ENCODE measurements at regions not wholly inside any gene's neighbourhood (a gene's known extent, or its start where the extent isn't known, plus 50 kb on each side); places are given as distances from the start of the nearest gene placed in this dataset.

GRCh38 chr13:67841071-67841470, 610.9 kb upstream of the PCDH9 start:
- peaks cover 10% of the 10 kb centered on the region for H3K36me3 Mint-ChIP-seq
- Histone ChIP-seq H3K9me3 (ENCODE audit: control insufficient read depth, insufficient read depth, low read length) (peaks cover 11% of the 10 kb centered on the region), H3K27me3 (ENCODE audit: control insufficient read depth, insufficient read depth, low read length) (no peaks in the 10 kb centered on the region), H3K4me3 (ENCODE audit: low read length) (no peak overlapping the region), H3K36me3 (ENCODE audit: control insufficient read depth, insufficient read depth, low read length) (no peaks in the 10 kb centered on the region), H3K4me1 (ENCODE audit: control insufficient read depth, insufficient read depth, low read length) (no peaks in the 10 kb centered on the region), H3K27ac (ENCODE audit: low read length) (no peak overlapping the region)
- intact Hi-C loops (cut with micrococcal nuclease): no loop called here
- no peak for ATAC-seq
- no peak for DNase-seq
- H3K4me3 Mint-ChIP-seq: no peak overlapping the region
- H3K27me3 Mint-ChIP-seq (ENCODE audit: low read depth in 2 of 2): no peaks in the 10 kb centered on the region
- no peak for TF ChIP-seq CTCF (IDR thresholded peaks at IDR 0.05)
- no peaks in the 10 kb centered on the region for H3K4me1 Mint-ChIP-seq
- 76% methylated on average over 7 of the region's 7 CpGs for WGBS (ENCODE audit: insufficient coverage)
- no peak overlapping the region for H3K27ac Mint-ChIP-seq
- peaks cover 11 to 16% of the 10 kb centered on the region in 2 donors for H3K9me3 Mint-ChIP-seq

- ATAC-seq (no peak), DNase-seq (no peak)
- no peaks in the 10 kb centered on the region for H3K4me1 Mint-ChIP-seq
- TF ChIP-seq CTCF (IDR thresholded peaks at IDR 0.05): no peak
- H3K9me3 Mint-ChIP-seq: peaks cover 6 to 11% of the 10 kb centered on the region in 2 donors
- no peaks in the 10 kb centered on the region for H3K27me3 Mint-ChIP-seq (ENCODE audit: low read depth in 2 of 2)
- no peaks in the 10 kb centered on the region for H3K9me3 ChIP-seq (ENCODE audit: control insufficient read depth, insufficient read depth, low read length)
- H3K4me1 ChIP-seq (ENCODE audit: control insufficient read depth, insufficient read depth, low read length): no peaks in the 10 kb centered on the region
- intact Hi-C loops (cut with micrococcal nuclease): no loop called here
- H3K4me3 ChIP-seq (ENCODE audit: low read length): no peak overlapping the region
- no peak overlapping the region for H3K27ac ChIP-seq (ENCODE audit: low read length)
- H3K36me3 Mint-ChIP-seq: no peaks in the 10 kb centered on the region
- H3K27ac Mint-ChIP-seq: no peak overlapping the region
- no peak overlapping the region for H3K4me3 Mint-ChIP-seq
- H3K36me3 ChIP-seq (ENCODE audit: control insufficient read depth, insufficient read depth, low read length): no peaks in the 10 kb centered on the region
- no peaks in the 10 kb centered on the region for H3K27me3 ChIP-seq (ENCODE audit: control insufficient read depth, insufficient read depth, low read length)
Measured at GRCh38 chr13:67833564-67833963, 603.4 kb upstream of the PCDH9 start.

- H3K4me3 ChIP-seq (ENCODE audit: low read length): no peak overlapping the region
- intact Hi-C loops (cut with micrococcal nuclease): no loop called here
- Mint-ChIP-seq H3K27me3 (ENCODE audit: low read depth in 2 of 2) (no peaks in the 10 kb centered on the region), H3K4me3 (no peak overlapping the region), H3K27ac (no peak overlapping the region), H3K36me3 (no peaks in the 10 kb centered on the region), H3K9me3 (peaks cover 12% of the 10 kb centered on the region in 2 donors), H3K4me1 (no peaks in the 10 kb centered on the region)
- H3K27ac ChIP-seq (ENCODE audit: low read length): no peak overlapping the region
- no peaks in the 10 kb centered on the region for H3K4me1 ChIP-seq (ENCODE audit: control insufficient read depth, insufficient read depth, low read length)
- TF ChIP-seq CTCF (IDR thresholded peaks at IDR 0.05): no peak
- no peaks in the 10 kb centered on the region for H3K9me3 ChIP-seq (ENCODE audit: control insufficient read depth, insufficient read depth, low read length)
- H3K36me3 ChIP-seq (ENCODE audit: control insufficient read depth, insufficient read depth, low read length): no peaks in the 10 kb centered on the region
- ATAC-seq (no peak), DNase-seq (no peak)
- WGBS (ENCODE audit: insufficient coverage): 94% methylated on average over 3 of the region's 3 CpGs
- H3K27me3 ChIP-seq (ENCODE audit: control insufficient read depth, insufficient read depth, low read length): no peaks in the 10 kb centered on the region
Measured at GRCh38 chr13:67829641-67830040, 599.5 kb upstream of the PCDH9 start.

- intact Hi-C loops (cut with micrococcal nuclease): no loop called here
- no peak for TF ChIP-seq CTCF (IDR thresholded peaks at IDR 0.05)
- H3K27me3 ChIP-seq (ENCODE audit: control insufficient read depth, insufficient read depth, low read length): no peaks in the 10 kb centered on the region
- Mint-ChIP-seq H3K9me3 (peaks cover 12% of the 10 kb centered on the region in 2 donors), H3K4me1 (no peaks in the 10 kb centered on the region), H3K27ac (no peak overlapping the region), H3K4me3 (no peak overlapping the region), H3K36me3 (no peaks in the 10 kb centered on the region), H3K27me3 (ENCODE audit: low read depth in 2 of 2) (no peaks in the 10 kb centered on the region)
- no peaks in the 10 kb centered on the region for H3K36me3 ChIP-seq (ENCODE audit: control insufficient read depth, insufficient read depth, low read length)
- H3K4me3 ChIP-seq (ENCODE audit: low read length): no peak overlapping the region
- H3K27ac ChIP-seq (ENCODE audit: low read length): no peak overlapping the region
- DNase-seq: no peak
- ATAC-seq: no peak
- no peaks in the 10 kb centered on the region for H3K4me1 ChIP-seq (ENCODE audit: control insufficient read depth, insufficient read depth, low read length)
- no peaks in the 10 kb centered on the region for H3K9me3 ChIP-seq (ENCODE audit: control insufficient read depth, insufficient read depth, low read length)
Measured at GRCh38 chr13:67827992-67828391, 597.9 kb upstream of the PCDH9 start.

Measured in natural killer cell (primary cell).